Lower leg skin (tissue), 3 donors: ENCODE measurements at regions not wholly inside any gene's neighbourhood (a gene's known extent, or its start where the extent isn't known, plus 50 kb on each side); places are given as distances from the start of the nearest gene placed in this dataset.

Experiments used
- POLR2A ChIP-seq, 2 donors: fragments of 450-650 bp; IDR thresholded peaks; one replicate each; pipeline ENCODE4 v1.6.1; 2016 to 2017; ENCODE audit warnings: antibody characterized with exemption in 2 of 2, mild to moderate bottlenecking in 1 of 2, moderate library complexity in 1 of 2
- TF ChIP-seq, protein P1 (sequence below), 3 donors: fragments of 450-650 bp; IDR thresholded peaks; one replicate each; pipeline ENCODE4 v1.5.1; 2016; ENCODE audit warnings: antibody characterized with exemption in 3 of 3, mild to moderate bottlenecking in 3 of 3, moderate library complexity in 2 of 3

DNA sequence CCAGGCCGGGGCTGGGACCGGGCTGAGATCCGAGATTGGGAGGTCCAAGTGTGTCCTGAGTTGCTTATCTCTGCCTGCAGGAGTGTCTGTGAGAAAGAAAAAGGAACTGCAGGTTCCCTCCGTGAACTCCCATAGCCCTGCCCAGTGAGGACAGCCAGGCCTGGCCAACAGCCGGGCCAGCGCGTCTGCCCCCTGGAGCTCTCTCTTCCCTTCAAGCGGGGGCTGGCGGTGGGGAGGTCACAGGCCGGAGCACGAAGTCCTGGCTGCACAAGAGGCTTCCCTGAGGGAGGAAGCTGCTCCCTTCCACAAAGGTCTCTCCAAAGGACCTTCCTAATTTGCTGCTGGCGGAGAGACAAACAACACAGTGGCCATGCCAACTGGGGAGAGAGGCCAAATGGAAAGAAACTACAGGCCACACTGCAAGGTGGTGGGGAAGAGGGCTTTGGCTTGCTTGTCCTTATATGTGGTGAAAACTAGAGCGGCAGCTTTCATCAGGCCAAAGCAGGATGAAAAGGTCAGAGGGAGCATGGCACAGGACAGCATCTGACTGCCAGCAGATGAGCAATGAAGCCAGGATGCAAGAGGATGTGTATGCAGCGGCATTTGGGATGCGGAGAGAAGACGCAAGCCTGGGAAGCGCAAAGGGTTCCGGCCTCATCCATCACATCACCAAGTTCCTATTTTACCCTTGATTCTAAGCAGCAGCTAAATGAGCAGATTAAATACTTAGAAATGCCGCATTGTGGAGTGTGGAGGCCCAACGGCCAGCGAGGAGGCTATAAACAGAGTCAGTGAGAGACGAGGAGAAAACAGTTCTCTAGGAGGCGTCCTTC, 260.0 kb downstream of the ERMARD start:
- TF ChIP-seq, protein P1, sequence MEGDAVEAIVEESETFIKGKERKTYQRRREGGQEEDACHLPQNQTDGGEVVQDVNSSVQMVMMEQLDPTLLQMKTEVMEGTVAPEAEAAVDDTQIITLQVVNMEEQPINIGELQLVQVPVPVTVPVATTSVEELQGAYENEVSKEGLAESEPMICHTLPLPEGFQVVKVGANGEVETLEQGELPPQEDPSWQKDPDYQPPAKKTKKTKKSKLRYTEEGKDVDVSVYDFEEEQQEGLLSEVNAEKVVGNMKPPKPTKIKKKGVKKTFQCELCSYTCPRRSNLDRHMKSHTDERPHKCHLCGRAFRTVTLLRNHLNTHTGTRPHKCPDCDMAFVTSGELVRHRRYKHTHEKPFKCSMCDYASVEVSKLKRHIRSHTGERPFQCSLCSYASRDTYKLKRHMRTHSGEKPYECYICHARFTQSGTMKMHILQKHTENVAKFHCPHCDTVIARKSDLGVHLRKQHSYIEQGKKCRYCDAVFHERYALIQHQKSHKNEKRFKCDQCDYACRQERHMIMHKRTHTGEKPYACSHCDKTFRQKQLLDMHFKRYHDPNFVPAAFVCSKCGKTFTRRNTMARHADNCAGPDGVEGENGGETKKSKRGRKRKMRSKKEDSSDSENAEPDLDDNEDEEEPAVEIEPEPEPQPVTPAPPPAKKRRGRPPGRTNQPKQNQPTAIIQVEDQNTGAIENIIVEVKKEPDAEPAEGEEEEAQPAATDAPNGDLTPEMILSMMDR (IDR thresholded peaks at IDR 0.05) = no peak
- no peak for TF ChIP-seq POLR2A (IDR thresholded peaks at IDR 0.05)
